ENCODE measurements at regions not wholly inside any gene's neighbourhood (a gene's known extent, or its start where the extent isn't known, plus 50 kb on each side); places are given as distances from the start of the nearest gene placed in this dataset.
"Not testable (repeated sequence)": the region's sequence is repeated elsewhere in the genome, so short reads cannot be mapped to it uniquely, and the experiment has no call there.

DNA sequence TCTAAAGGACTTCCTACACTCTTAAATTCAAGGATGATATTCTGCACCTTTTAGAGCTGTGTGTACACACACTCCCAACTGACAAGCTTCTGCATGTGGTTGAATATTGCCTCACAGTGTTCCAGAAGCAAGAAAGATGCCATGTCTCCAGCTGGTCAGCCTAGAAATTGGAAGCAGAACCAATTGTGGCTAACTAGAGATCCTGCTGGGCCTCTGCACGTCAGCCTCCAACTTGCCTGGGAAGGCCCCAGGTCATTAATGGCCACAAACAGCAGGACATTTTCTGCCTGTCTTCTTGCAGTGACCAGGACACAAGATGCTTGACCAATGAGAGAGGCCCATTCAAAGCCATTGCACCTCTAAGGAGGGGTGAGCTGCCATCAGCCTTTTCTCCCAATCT is 571.9 kb upstream of the BRINP1 start:
- no peak for ATAC-seq
- no peak for DNase-seq (ENCODE audit: low spot score)

DNA sequence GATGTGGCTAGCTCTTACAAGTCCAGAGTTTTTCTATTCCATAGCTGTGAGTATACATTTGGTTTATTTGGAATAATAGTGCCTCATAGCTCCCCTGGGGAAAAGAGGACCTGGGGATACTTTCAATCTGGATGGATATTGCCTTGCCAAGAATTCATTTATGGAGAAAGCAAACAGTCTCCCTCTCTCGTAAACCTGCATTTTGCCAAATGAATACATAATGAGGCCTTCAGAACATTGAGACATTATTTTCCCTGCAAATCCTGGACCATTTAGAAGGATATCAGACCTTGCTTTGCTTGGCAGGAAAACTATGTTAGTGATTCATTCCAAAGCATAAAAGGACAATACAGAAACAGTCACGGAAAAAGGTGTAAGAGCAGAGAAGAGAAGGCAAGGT is 569.6 kb upstream of the BRINP1 start:
- DNase-seq (ENCODE audit: low spot score) (no peak), ATAC-seq (no peak)

DNA sequence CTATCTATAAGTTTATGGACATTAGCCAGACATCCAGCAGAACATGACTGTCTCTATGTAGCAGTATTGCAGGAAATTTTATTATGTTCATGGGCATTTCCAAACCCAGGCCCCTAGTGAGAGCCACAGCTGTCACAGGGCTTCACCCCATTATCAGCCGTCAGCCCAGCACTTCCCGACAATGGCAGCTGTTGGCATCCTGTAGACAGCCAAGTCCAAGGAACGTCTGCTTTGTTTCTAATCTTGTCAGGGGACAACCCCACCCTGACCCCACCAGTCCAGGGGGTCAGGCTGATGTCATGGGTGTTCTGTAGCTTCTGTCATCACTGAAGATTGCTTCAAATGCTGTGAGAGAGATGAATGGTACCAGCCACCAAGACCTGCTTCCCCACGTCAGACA is 565.3 kb upstream of the BRINP1 start:
- ATAC-seq: no peak

DNA sequence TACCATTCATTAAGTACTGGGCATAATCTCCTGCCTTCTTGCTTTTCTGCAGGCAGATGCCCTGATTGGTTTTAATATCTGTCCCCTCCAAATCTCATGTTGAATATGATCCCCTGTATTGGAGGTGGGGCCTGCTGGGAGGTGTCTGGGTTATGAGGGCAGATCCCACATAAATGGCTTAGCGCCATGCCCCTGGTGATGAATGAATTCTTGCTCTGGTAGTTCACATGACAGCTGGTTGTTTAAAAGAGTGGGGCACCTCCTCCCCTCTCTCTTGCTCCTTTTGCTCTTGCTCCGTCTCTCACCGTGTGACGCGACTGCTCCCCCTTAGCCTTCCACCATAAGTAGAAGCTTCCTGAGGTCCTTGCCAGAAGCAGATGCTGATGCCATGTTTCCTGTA is 564.0 kb upstream of the BRINP1 start:
- no peak for DNase-seq (ENCODE audit: low spot score)
- no peak for ATAC-seq

More for the DNA sequence above, 565.3 kb upstream of the BRINP1 start:
- no peak for DNase-seq (ENCODE audit: low spot score)

DNA sequence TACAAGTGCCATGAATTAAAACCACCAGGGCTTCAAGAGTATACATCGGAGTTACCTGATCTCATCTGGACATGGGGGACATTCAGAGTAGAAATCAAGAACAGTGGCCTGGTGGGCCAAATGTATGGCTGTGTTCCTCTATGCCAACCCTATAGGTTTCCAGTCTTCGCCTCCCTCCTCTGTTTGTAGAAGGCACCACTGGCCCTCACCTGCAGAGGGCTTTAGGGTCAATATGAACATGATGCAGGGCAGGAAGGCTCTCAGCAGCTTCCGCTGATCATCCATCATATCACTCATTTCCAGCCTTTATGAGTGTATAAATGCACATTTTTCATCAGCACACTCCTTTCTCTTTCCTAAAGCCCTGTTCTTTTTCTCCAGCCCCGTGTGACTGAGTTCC is 555.5 kb upstream of the BRINP1 start:
- no peak for ATAC-seq
- no peak for DNase-seq (ENCODE audit: low spot score)

DNA sequence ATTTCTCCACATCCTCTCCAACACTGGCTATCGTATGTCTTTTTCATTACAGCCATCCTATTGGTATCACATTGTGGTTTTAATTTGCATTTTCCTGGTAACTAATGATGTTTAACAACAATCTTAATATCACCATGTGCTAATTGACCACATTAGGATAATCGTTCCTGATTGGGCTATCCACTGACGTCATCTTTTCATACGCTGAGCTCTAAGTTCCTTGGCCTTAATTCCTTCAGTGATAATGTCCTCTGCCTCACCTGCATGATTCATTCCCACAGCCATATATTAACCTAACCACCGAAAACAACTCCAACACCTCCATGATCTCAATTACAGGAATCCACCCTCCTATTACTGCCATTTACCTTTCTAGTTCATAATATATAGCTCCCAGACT is 547.9 kb upstream of the BRINP1 start:
- no peak for ATAC-seq

DNA sequence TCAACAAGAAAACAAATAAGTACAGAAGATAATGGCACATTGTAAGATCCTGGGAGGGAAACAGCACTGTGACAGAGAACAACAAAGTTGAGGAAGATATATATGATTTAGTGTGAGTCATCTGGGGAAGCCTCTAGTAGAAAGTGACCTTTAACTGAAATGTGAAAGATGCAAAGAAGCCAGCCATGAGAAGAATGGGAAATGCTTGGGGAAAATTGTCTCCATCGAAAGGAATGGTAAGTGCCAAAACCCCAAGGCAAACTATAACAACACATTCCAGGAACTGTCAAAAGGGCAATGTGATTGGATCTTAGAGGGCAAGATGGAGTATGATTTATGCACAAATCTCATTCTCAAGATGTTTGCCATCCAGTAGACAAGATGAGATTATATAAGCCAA is 537.8 kb upstream of the BRINP1 start:
- no peak for ATAC-seq
- DNase-seq (ENCODE audit: low spot score): no peak

More for the DNA sequence above, 547.9 kb upstream of the BRINP1 start:
- no peak for DNase-seq (ENCODE audit: low spot score)

DNA sequence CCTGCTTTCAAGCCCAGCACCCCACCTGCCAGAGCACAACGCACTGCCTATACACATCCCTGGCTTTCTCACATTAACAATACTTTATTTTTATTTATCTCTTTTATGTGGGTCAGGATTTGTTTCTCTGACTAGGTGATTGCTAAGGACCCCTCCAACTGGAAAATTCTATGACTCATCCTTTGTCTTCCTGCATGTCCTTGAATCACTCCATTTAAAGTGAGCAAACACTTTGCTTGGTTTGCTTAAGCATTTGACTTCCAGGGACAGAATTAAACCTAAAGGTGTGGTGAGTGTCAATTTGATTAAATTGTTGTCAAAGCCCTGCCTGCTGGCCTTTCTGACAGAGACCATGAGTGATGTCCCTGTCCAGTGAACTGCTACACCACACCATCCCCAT is 536.5 kb upstream of the BRINP1 start:
- ATAC-seq (no peak), DNase-seq (ENCODE audit: low spot score) (no peak)

DNA sequence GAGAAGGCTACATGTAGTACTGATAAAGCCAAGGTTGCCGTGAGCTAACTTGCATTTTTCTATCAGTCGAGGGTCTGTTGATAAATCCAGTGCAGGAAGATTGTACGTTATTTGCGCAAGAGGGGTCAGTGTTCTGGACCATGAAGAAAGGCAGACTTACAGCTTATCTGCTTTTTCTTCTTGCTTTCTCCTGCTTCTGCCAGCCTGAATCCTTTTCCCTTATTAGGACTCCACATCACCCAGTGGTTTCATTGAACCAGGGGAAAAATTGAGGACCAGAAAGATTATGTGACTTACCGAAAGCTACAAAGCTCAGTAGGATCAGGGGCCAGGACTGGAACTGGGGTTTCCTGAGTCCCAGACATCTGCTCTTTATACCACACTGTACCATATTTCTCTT is 534.6 kb upstream of the BRINP1 start:
- no peak for DNase-seq (ENCODE audit: low spot score)
- no peak for ATAC-seq

DNA sequence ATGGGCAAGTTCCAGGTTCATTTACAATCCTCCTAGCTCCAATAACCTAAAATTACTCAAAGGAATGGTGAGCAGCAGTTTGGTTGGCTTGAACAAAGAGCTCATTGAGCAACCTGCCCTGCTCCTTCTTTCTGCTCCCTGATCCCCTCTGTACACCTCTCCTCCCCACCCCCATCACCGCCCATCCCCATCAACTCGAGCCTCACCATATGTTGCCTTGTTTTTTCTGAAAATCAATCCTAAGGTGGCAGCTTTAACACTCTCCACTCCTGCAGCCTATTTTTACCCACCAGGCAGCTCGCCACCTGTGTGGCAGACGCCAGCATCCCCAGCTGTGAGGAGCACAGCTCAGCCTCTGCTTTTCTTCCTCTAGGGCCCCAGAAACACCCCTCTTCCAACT is 533.4 kb upstream of the BRINP1 start:
- DNase-seq (ENCODE audit: low spot score) (no peak), ATAC-seq (no peak)

DNA sequence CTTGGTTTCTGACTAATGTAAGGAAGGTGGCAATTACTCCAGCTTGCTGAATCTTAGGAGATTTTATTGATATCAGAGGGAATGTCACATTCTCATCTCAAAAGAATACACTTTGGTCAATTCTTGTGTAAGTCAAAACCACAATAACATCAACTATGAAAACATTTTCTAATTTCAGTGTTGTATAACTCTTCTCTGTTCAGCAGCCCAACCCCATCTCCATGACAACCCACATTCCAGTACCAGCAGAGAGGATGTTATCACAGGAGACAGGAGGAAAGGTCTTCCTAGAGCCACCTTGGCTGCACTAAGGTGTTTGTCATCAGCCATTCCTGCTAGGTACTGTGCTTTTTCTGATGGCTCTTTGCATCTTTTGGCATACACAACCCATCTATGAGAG is 529.1 kb upstream of the BRINP1 start:
- DNase-seq (ENCODE audit: low spot score): no peak
- no peak for ATAC-seq

DNA sequence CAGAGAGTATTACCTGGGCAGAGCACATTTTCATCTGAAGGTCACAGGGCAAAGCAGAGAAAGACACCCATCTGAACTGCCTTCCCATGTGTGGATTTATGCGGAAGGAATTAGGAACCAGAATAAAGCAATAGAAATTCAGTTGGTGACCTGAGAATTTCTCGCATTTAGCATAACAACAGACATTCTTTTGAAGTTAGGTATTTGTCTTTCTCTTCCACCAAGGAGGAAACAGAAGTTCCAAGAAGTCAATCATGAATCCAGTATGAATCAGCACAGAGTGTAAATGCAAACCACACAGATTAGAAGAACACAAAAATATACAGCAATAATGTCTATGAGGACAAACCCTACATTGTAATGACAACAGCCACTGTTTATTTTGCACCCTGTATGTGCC is 515.2 kb upstream of the BRINP1 start:
- no peak for DNase-seq (ENCODE audit: low spot score)
- no peak for ATAC-seq

DNA sequence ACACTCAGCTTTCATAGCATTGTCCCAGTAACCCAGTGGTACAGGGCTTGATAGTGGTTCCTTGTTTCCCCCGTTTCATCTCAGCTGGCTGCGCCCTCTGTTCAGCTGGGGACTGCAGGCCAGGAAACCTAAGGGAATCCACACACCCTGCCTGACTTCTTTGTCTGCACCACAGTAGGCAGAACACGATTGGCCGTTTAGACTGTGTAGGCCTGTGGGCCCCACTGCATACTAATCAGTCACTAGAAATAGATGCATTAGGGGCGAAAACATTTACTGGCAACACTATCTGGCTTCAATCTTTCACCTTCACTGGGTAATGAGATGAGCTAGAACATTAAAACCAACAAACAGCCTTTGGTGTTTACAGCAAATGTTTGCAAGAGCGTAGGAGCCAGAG is 512.7 kb upstream of the BRINP1 start:
- no peak for ATAC-seq
- no peak for DNase-seq (ENCODE audit: low spot score)

DNA sequence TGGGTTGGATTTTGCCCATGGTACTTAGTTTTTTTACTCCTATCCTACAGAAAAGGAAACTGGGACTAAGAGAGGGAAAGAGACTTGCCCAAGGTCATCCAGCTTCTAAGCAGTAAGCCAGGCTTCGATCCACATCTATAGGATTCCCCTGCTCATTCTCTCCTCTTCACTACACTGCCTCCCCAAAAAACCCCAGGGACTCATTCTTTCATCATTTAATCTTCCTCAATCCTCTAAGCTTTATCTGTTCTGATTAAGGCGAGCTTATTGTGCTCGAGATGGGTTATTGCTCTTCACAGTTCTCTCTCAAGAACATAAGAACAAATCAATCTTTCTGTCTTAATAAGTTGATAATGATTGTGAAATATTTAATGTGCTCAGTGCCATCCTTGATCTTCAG is 511.1 kb upstream of the BRINP1 start:
- ATAC-seq: no peak
- no peak for DNase-seq (ENCODE audit: low spot score)

DNA sequence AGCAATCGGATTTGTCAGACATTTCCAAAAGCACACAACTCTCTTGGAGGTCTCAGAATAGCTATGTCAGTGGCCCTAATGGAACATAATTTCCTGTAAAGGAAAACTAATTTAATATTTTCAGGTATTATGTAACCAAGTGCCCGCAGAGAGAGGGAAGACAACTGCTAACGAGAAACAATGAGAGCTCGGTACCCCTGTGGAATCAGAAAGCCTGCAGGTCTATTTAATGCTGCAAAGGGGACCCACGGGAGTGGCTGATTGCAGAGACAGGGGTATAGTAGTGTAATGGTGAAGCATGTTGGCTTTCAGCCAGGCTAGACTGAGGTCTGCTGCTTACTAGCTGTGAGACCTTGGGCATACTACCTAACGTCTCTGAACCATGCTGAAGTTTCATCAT is 508.1 kb upstream of the BRINP1 start:
- no peak for DNase-seq (ENCODE audit: low spot score)
- no peak for ATAC-seq

DNA sequence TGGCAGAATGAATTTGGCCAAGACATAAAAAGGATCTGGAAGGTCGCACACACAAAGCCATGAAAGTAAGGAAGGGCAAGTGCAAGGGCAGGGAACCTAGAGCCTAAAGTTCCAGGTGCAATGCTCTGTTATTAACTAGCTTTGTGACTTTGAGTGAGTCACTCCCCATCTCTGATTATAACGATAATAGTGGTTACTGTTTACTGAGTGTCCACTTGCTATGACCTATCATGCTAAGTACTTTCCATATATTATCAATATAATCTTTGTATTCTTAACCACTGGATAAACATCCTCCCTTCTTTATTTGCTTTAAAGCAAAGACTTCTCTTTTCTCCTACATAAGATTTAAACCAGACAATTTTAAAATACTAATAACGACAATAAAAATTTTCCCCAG is 504.6 kb upstream of the BRINP1 start:
- no peak for ATAC-seq

DNA sequence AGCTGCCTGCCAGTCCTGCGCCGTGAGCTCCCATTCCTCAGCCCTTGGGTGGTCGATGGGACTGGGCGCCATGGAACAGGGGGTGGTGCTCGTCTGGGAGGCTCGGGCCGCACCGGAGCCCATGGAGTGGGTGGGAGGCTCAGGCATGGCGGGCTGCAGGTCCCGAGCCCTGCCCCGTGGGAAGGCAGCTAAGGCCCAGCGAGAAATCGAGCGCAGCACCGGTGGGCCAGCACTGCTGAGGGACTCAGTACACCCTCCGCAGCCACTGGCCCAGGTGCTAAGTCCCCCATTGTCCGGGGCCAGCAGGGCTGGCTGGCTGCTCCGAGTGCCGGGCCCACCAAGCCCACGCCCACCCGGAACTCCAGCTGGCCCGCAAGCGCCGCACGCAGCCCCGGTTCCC is 501.0 kb upstream of the BRINP1 start:
- DNase-seq (ENCODE audit: low spot score); ATAC-seq: not testable (repeated sequence)

More for the DNA sequence above, 504.6 kb upstream of the BRINP1 start:
- no peak for DNase-seq (ENCODE audit: low spot score)

DNA sequence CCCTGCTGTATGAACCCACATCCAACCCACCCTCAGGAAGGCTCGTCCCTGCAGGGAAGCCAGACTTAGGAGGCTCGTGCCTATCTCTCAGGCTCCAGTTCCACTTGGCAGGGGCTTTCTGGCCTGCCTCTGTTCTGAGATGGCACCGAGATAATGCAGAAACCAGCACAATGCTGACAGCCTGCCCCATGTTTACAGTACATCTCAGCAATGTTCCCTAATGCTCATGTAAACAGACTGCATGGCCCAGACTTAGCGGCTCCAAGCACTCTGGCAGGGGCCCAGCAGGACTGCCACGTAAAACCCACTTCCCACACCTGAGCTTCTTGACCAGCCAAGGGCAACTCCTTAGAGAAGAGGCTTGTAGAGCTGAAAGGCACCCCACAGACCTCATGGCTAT is 499.5 kb upstream of the BRINP1 start:
- DNase-seq (ENCODE audit: low spot score) (no peak), ATAC-seq (no peak)

DNA sequence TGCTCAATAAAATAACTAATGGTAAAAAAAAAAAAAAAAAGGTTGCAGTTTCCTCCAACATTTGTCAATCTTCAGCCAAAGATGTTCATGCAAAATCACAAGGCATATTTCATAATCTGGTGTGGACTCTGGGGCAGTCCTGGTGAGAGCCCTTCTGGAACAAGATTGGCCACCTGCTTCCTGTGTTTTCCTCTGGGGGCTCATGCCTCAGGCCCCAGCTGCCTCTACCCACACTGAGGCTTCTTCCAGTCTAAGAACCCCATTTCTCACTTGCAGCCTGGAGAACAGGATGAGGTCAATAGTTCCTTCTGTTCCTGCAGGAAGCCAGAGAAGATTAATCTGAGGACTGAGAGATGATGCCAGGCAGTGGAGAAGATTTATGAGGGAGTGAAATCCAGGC is 492.6 kb upstream of the BRINP1 start:
- ATAC-seq: no peak
- DNase-seq (ENCODE audit: low spot score): no peak

DNA sequence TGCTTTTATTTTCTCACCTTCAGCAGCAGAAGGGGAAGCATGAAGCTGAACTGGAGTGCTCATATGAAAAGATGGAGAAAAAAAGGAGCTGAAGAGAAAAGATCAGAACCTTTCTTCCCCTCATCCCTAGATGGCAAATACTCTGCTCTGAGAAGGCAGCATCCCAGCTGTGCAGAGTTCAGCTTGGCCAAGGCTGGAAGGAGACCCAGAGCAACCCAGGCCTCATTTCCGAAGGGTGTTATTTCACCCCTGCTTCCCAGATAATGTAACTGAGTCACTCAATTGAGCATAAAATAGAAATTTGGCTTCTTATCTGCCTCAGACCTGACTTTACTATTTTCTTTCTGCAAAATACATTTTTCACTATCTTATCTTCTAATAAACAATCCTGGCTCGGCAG is 489.9 kb upstream of the BRINP1 start:
- no peak for DNase-seq (ENCODE audit: low spot score)
- ATAC-seq: no peak

DNA sequence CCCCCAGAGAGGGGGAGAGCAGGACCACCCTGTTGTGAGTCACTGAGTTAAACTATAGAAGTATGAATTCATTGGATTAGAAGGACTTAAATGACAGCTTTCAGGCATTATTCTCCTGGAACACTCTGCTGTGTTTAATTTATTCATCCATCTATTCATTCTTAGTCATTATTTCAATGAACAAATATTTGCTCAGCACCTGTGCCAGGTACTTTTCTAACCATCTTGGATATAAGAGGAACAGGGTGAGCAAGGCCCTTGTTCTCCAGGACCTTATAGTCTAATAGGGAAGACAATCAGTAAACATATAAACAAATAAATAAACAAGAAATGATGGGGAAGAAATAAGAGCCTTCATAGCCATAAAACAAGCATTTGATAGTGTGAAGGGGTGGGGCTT is 483.9 kb upstream of the BRINP1 start:
- DNase-seq (ENCODE audit: low spot score) (no peak), ATAC-seq (no peak)

DNA sequence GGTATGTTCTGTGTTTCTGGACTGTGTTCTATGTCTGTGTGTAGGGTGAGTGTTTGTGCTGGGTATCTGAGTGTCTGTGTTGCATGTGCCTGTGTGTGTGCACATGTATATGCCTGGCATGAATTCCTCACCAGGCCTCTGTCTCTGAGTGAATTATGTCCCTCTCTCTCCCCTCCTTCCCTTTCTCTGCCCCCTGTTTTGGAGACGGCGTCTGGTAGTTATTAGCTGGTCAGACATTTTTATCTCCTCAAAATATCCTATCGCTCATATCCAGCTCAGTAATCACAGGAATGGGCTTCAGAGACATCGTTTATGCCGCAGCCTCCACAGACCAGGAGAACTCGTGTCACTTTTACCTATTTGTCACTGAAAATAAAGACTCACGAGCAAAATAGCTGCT is 483.2 kb upstream of the BRINP1 start:
- ATAC-seq (no peak), DNase-seq (ENCODE audit: low spot score) (no peak)

DNA sequence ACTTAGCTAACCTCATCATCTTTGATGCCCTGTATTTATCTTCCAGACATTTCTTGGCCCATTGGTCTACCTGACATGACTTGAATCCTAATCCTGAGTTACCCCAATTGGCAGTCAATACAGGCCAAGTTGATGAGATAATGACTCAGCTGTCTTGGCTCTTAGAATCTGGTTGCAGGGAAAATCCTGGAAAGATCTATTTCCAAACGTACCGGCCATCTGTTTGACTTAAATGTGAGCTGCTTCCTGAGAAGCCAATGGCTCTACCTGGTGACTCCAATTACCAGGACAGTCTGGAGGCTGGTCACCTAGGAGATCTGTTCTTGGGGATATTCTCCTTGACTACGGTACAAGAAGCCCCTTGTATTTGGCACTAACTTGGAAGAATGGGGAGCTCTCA is 475.2 kb upstream of the BRINP1 start:
- no peak for DNase-seq (ENCODE audit: low spot score)
- ATAC-seq: no peak

DNA sequence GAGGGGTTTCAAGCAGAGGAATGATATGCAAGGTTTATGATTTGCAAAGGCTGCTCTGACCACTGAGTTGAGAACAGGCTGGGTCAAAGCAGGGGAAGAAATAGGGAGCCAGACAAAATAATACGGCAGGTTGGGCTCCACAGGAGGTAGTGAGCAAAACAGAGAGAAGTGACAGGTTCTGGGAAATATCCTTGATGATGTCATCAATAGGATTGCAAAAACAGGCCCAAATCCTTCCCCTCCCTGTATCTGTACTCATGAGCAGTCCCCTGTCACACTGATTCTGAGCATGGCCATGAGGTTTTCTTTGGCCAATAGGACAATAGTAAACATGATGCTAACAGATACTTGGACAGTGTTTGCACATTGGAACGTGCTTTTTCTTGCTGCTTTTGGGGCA is 471.8 kb upstream of the BRINP1 start:
- no peak for DNase-seq (ENCODE audit: low spot score)
- ATAC-seq: no peak
